Spleen (tissue), 7 donors: ENCODE measurements at regions not wholly inside any gene's neighbourhood (a gene's known extent, or its start where the extent isn't known, plus 50 kb on each side); places are given as distances from the start of the nearest gene placed in this dataset.

Experiments used
- CTCF ChIP-seq, 11 experiments: fragments of 200-600 bp in 7 of 11; fragments of 450-650 bp in 4 of 11; sonication (generic) in 4 of 11; IDR thresholded peaks in 8 of 11; conservative IDR thresholded peaks in 3 of 11; 1 replicate in 7 of 11; 2 replicates in 4 of 11; pipeline versions ENCODE4 v1.4.0 to v1.8.0; 2016 to 2021; ENCODE audit warnings: antibody characterized with exemption in 11 of 11, inconsistent platforms in 4 of 11, mild to moderate bottlenecking in 1 of 11
- POLR2A ChIP-seq, 3 donors: fragments of 450-650 bp; IDR thresholded peaks; one replicate each; pipeline ENCODE4 v1.5.1; 2017; ENCODE audit warnings: antibody characterized with exemption in 3 of 3, mild to moderate bottlenecking in 1 of 3
- POLR2AphosphoS5 ChIP-seq, 3 donors: sonication (generic); formaldehyde crosslinking; IDR thresholded peaks; one replicate each; pipeline ENCODE4 v1.5.1; 2017; ENCODE audit warnings: antibody characterized with exemption in 3 of 3
- donor health status: DM: no; HTN: no; CAD: no; lungs with moderate emphysema.
- donor health status: DM: no; HTN: no; CAD: no.
- donor health status: DM: no; HTN: no; CAD: no.

GRCh38 chr17:63277629-63278028 is 168.5 kb downstream of the CYB561 start:
- TF ChIP-seq POLR2AphosphoS5 (IDR thresholded peaks at IDR 0.05) (no peak), CTCF (IDR thresholded peaks at IDR 0.05 in 8 of 11, conservative IDR thresholded peaks at IDR 0.05 in 3 of 11) (no peak), POLR2A (IDR thresholded peaks at IDR 0.05) (no peak)
